B cell (primary cell): ENCODE measurements at regions not wholly inside any gene's neighbourhood (a gene's known extent, or its start where the extent isn't known, plus 50 kb on each side); places are given as distances from the start of the nearest gene placed in this dataset.

ENCODE experiments used
- EZH2 ChIP-seq: IDR thresholded peaks from 2 replicates; pipeline ENCODE4 v1.6.1; 2012; ENCODE audit warnings: borderline replicate concordance, low read depth, mild to moderate bottlenecking, moderate library complexity, low read length; ENCODE audit not compliant: insufficient read depth, poor library complexity, severe bottlenecking
- TF ChIP-seq, protein P1 (sequence below): fragments of 200-600 bp; IDR thresholded peaks from one replicate; pipeline ENCODE4 v1.8.0; 2022; ENCODE audit warnings: antibody characterized with exemption, mild to moderate bottlenecking

DNA sequence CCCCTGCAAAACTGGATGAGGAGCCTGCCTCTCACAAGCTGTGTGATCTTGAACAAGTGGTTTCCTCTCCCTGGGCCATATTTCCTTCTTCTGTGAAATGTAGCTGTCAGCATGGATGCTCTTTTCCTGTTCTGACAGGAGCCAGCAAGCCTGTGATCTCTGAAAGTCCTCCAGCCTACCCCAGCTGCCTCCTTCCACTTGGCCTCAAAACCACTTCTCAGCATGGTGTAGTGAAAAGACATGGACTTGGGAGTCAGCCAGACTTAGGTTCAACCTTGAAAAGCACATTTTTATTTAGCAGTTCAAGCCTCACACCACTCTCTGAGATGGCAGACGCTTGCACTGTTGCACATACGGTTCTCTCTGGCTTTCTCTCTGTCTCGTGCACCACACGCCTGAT, 292.9 kb upstream of the DUSP10 start:
- no peak for TF ChIP-seq EZH2
- TF ChIP-seq, protein P1, sequence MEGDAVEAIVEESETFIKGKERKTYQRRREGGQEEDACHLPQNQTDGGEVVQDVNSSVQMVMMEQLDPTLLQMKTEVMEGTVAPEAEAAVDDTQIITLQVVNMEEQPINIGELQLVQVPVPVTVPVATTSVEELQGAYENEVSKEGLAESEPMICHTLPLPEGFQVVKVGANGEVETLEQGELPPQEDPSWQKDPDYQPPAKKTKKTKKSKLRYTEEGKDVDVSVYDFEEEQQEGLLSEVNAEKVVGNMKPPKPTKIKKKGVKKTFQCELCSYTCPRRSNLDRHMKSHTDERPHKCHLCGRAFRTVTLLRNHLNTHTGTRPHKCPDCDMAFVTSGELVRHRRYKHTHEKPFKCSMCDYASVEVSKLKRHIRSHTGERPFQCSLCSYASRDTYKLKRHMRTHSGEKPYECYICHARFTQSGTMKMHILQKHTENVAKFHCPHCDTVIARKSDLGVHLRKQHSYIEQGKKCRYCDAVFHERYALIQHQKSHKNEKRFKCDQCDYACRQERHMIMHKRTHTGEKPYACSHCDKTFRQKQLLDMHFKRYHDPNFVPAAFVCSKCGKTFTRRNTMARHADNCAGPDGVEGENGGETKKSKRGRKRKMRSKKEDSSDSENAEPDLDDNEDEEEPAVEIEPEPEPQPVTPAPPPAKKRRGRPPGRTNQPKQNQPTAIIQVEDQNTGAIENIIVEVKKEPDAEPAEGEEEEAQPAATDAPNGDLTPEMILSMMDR, result no peak
